Fibroblast of pulmonary artery (primary cell): ENCODE measurements at regions not wholly inside any gene's neighbourhood (a gene's known extent, or its start where the extent isn't known, plus 50 kb on each side); places are given as distances from the start of the nearest gene placed in this dataset.

Experiments
- DNase-seq: peaks from one replicate; pipeline ENCODE4 v3.0.0-alpha.2; 2010; ENCODE audit warnings: low read depth
- H3K4me3 ChIP-seq: replicated peaks from 2 replicates; pipeline ENCODE4 v1.5.1; 2011; ENCODE audit warnings: low read depth, mild to moderate bottlenecking, control low read depth, low read length, moderate library complexity
- CTCF ChIP-seq: IDR thresholded peaks from 2 replicates; pipeline ENCODE4 v1.5.1; 2011; ENCODE audit warnings: mild to moderate bottlenecking, control low read depth, low read length, inconsistent platforms; ENCODE audit errors: missing control alignments

GRCh38 chr21:41016472-41016871, 151.5 kb upstream of the BACE2 start:
- no peak for TF ChIP-seq CTCF

GRCh38 chr21:41018431-41018830, 149.5 kb upstream of the BACE2 start:
- H3K4me3 ChIP-seq: no peak overlapping the region
- no peak for DNase-seq
- TF ChIP-seq CTCF: no peak

More at GRCh38 chr21:41016472-41016871, 151.5 kb upstream of the BACE2 start:
- DNase-seq: no peak
- H3K4me3 ChIP-seq: no peak overlapping the region

GRCh38 chr21:41023936-41024335, 144.0 kb upstream of the BACE2 start:
- no peak for TF ChIP-seq CTCF
- H3K4me3 ChIP-seq: no peak overlapping the region
- no peak for DNase-seq

GRCh38 chr21:41024341-41024740, 143.6 kb upstream of the BACE2 start:
- no peak for TF ChIP-seq CTCF
- no peak for DNase-seq
- H3K4me3 ChIP-seq: no peak overlapping the region

- no peak for TF ChIP-seq CTCF
- DNase-seq: no peak
- no peak overlapping the region for H3K4me3 ChIP-seq
Observed at GRCh38 chr21:41024746-41025254, 143.2 kb upstream of the BACE2 start.

- TF ChIP-seq CTCF: no peak
- no peak overlapping the region for H3K4me3 ChIP-seq
- no peak for DNase-seq
Observed at GRCh38 chr21:41029571-41029970, 138.4 kb upstream of the BACE2 start.

- H3K4me3 ChIP-seq: no peak overlapping the region
- DNase-seq: no peak
- no peak for TF ChIP-seq CTCF
Observed at GRCh38 chr21:41031701-41032220, 136.2 kb upstream of the BACE2 start.
